NCI-H2196 treated with DMSO at 0.1 percent for 48 hours (cell line): ENCODE measurements at regions not wholly inside any gene's neighbourhood (a gene's known extent, or its start where the extent isn't known, plus 50 kb on each side); places are given as distances from the start of the nearest gene placed in this dataset.

Experiments used
- DNase-seq: peaks from one replicate; lab custom pipeline; 2025; ENCODE audit not compliant: unreplicated experiment; lab: John Stamatoyannopoulos, UW

DNA sequence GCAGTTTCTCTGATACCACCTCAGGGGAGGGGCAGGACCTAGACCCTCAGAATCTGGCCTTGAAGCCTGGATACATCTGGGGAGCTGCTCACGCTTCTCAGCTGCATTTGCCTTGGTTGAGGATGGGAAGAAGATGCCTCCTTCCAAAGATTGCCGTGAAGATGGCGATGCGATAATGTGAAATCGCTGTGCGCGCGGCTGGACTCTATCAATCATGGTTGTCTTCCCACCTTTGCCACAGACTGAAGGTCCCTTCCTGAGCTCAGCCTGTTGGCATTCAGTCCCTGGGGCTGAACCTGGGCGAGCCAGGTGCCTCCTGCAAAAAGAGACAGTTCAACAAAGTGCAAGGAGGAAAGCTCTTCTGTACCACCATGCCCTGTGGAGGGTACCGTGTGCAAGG is 114.4 kb upstream of the SLC45A1 start:
- no peak for DNase-seq

DNA sequence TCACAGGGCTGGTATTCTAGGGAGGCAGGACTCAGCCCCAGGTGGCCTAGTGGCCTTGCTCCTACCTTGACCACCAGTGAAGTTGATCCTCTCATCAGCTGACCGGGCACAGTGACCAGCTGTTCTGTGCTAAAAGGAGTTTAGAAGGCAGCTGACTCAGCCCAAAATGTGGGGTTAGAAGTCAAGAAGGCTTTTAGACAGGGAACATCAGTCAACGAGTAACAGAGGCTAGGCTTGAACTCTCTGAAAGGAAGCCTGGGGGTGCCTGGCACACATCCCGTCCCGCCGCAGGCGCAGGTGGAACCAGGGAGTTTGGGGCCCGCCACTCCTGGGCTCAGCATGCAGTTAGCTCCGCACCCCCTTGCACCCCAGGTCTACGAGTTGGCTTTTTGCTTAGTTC is 114.9 kb upstream of the SLC45A1 start:
- no peak for DNase-seq

GRCh38 chr1:8202182-8202905 is 115.6 kb upstream of the SLC45A1 start:
- no peak for DNase-seq

- DNase-seq: no peak
Observed at GRCh38 chr1:8201331-8201861, 116.5 kb upstream of the SLC45A1 start.

- DNase-seq: no peak
Observed at GRCh38 chr1:8200317-8201115, 117.4 kb upstream of the SLC45A1 start.

- no peak for DNase-seq
Observed at GRCh38 chr1:8198522-8198921, 119.4 kb upstream of the SLC45A1 start.

DNA sequence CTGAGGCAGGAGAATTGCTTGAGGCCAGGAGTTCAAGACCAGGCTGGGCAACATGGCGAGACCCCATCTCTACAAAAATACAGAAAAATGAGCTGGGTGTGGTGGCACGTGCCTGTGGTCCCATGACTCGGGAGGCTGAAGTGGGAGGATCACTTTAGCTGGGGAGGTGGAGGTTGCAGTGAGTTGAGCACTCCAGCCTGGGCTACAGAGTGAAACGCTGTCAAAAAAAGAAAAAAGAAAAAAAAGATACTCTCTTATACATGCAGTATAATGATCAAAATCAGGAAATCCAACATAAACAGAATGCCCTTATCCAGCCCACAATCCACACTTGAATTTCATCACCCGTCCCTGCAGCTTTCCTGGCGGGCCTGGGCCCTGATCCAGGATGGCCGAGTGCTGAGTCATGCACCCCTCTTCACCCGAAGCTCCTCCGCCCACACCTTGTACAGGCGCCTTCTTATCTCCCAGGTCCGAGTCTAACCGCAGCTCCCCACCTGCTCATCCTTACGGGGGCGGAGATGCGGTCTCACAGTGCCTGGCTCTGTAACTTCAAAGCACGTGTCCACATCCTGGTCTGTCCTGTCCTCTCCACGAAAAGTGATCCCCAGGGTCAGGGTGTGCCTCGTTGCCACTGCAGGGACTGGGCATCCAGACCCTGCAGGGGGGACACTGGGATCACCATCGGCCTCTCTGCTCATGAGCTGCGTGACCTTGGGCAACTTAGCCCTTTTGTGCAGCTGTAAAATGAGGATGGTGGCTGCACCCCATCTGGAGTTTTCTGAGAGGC is 120.2 kb upstream of the SLC45A1 start:
- DNase-seq: peak; percentile 58

GRCh38 chr1:8194481-8195227 is 123.3 kb upstream of the SLC45A1 start:
- no peak for DNase-seq

DNA sequence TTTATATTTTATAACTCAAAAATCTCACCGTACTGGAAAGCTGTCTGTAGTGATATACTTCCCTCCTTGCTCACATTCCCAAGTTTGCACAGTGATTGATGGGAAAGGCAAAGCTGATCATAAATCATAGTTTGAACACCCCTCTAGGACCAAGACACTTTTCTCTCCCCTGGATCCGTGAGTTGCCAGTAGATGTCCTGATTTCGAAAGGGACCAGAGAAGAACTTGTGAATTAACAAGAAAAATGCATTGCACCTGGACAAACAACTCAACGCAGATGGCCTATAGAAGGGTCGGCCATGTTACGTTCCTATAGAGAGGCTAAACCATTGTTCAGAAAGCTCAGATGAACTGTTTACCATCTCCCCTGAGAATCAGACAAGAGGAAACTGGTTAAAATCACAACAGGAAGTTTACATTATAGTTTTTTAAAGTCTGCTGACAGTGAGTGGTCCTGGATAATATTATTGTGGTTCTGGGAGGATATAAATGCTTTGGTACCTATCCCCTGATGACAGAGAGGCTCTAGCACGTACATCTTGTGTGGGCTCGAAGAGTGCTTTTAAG is 124.0 kb upstream of the SLC45A1 start:
- no peak for DNase-seq

- DNase-seq: no peak
Observed at GRCh38 chr1:8191474-8191873, 126.4 kb upstream of the SLC45A1 start.

DNA sequence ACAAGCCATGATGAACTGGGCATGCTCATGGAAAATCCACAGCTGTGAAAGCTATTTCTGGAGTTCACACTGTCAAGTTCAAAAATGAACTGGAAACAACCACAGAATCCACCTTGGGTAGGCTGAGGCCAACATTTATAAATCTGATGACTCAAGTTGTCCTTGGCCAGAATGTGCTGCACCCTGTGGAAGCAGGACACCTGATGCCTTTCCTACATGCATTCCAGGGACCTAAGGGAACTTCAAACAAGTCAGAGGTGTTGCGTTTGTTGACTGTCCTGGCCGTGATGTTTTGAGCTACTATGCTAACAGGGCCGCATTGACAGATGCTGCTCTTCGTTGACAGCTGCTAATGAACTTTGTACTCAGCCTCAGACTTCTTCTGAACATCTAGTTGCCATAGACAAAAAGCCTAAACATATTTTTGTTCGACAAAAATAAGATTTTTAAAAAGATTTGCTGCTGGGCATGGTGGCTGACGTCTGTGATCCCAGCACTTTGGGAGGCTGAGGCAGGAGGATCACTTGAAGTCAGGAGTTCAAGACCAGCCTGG is 127.9 kb upstream of the SLC45A1 start:
- DNase-seq: no peak

- no peak for DNase-seq
Observed at GRCh38 chr1:8185400-8185799, 132.5 kb upstream of the SLC45A1 start.

DNA sequence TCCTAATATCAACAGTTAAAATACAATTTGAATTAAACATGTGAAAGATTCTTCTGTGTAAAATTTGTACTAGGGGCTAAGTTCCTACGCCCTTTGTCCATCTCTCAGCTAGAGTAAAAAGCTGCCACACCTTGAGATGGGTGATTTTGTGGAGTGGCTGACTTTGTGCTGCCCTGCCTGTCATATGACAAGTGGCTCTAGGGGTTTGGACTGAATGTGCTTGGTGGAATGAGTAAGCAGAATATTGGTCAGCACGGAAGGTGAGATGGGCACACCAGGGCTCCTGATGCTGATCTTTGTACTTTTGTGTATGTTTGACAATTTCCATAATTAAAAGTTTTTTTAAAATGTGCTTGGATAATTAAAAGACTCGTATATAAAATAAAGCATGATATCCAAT is 133.6 kb upstream of the SLC45A1 start:
- no peak for DNase-seq

GRCh38 chr1:8182034-8182761 is 135.7 kb upstream of the SLC45A1 start:
- no peak for DNase-seq

GRCh38 chr1:8179132-8179793 is 138.7 kb upstream of the SLC45A1 start:
- no peak for DNase-seq

GRCh38 chr1:8176279-8176678 is 141.6 kb upstream of the SLC45A1 start:
- DNase-seq: no peak

DNA sequence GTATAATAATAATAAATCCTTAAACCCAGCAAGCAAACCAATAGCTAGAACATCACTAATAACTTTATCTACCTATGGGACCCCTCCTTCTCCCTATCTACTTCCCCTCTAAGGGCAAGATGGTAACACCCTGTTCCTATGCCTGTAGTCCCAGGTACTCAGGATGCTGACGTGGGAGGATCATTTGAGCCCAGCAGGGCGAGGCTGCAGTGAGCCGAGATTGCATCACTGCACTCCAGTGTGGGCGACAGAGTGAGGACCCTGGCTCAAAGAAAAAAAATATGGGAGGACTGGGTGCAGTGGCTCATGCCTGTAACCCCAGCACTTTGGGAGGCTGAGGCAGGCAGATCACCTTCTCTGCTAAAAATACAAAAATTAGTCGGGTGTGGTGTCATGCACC is 143.1 kb upstream of the SLC45A1 start:
- DNase-seq: no peak

DNA sequence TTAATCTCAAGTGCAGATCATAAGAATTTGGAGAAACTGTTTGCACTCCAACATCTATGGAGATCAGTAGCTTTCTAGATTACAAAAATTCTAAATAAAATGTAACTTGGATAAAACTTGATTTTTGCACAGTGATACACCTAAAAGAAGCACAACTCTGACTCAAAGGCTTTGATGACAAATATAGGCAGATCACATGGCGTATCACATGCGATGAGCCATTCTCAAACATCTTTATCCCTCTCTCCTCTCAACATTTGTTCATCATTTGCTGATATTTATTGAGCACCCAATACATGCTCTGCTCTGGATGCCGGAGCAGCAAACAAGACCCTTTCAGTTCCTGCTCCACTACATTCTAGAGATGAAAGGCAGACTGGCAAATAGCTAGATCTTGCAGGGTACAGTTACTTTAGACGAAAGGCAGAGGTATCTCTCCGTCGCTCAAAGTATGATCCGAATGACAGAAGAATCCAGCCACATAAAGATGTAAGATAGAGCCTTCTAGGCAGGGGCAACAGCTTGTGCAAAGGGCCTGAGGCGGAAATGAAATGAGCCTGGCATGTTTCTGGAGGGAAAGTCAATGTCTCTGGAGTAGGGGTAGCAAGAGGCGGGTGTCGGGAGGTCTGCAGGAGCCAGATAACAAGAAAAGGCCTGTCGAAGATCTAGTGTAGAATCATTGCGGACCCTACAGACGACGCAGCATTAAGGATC is 145.8 kb upstream of the ERRFI1 start:
- no peak for DNase-seq
